ENCODE measurements at regions not wholly inside any gene's neighbourhood (a gene's known extent, or its start where the extent isn't known, plus 50 kb on each side); places are given as distances from the start of the nearest gene placed in this dataset.

- intact Hi-C loops (cut with micrococcal nuclease), result no loop called here
- POLR2A ChIA-PET, result no interaction called here
- H3K27me3 Mint-ChIP-seq (ENCODE audit: insufficient read depth, unreplicated experiment), result no peaks in the 10 kb centered on the region
- no peaks in the 10 kb centered on the region for H3K36me3 Mint-ChIP-seq (ENCODE audit: insufficient read depth, unreplicated experiment)
- no TSS peak for BruUV-seq (replicated peaks)
- H3K27ac Mint-ChIP-seq (ENCODE audit: low read depth, unreplicated experiment), result no peak overlapping the region
- CTCF ChIA-PET, result interaction anchor here (0.5 to 0.6 kb wide), 2 partner anchors 74 to 103 kb away, joined by 3 read pairs; no protein-coding TSS in a partner anchor
- no peaks in the 10 kb centered on the region for H3K9me3 Mint-ChIP-seq (ENCODE audit: unreplicated experiment)
- no peak for DNase-seq (ENCODE audit: unreplicated experiment)
- no peaks in the 10 kb centered on the region for H3K4me1 Mint-ChIP-seq (ENCODE audit: insufficient read depth, unreplicated experiment)
- H3K4me3 Mint-ChIP-seq (ENCODE audit: unreplicated experiment), result no peak overlapping the region
- TF ChIP-seq CTCF (IDR thresholded peaks at IDR 0.05; ENCODE audit: unreplicated experiment), result no peak
Measured at GRCh38 chr12:77504466-77504865, 326.2 kb upstream of the NAV3 start.

- no peaks in the 10 kb centered on the region for H3K27me3 Mint-ChIP-seq (ENCODE audit: insufficient read depth, unreplicated experiment)
- no peak overlapping the region for H3K4me3 Mint-ChIP-seq (ENCODE audit: unreplicated experiment)
- no peak overlapping the region for H3K27ac Mint-ChIP-seq (ENCODE audit: low read depth, unreplicated experiment)
- BruUV-seq (replicated peaks), result no TSS peak
- intact Hi-C loops (cut with micrococcal nuclease), result no loop called here
- H3K36me3 Mint-ChIP-seq (ENCODE audit: insufficient read depth, unreplicated experiment), result no peaks in the 10 kb centered on the region
- H3K9me3 Mint-ChIP-seq (ENCODE audit: unreplicated experiment), result no peaks in the 10 kb centered on the region
- no peak for DNase-seq (ENCODE audit: unreplicated experiment)
- no peaks in the 10 kb centered on the region for H3K4me1 Mint-ChIP-seq (ENCODE audit: insufficient read depth, unreplicated experiment)
- no peak for TF ChIP-seq CTCF (IDR thresholded peaks at IDR 0.05; ENCODE audit: unreplicated experiment)
- ChIA-PET POLR2A (no interaction called here), CTCF (no interaction called here)
Measured at GRCh38 chr12:77500089-77500488, 330.6 kb upstream of the NAV3 start.

- intact Hi-C loops (cut with micrococcal nuclease), result no loop called here
Measured at GRCh38 chr12:77497647-77498046, 333.0 kb upstream of the NAV3 start.

GRCh38 chr12:77496714-77497113, 334.0 kb upstream of the NAV3 start:
- TF ChIP-seq CTCF (IDR thresholded peaks at IDR 0.05; ENCODE audit: unreplicated experiment), result no peak
- Mint-ChIP-seq H3K9me3 (ENCODE audit: unreplicated experiment) (no peaks in the 10 kb centered on the region), H3K27ac (ENCODE audit: low read depth, unreplicated experiment) (no peak overlapping the region), H3K4me3 (ENCODE audit: unreplicated experiment) (no peak overlapping the region), H3K4me1 (ENCODE audit: insufficient read depth, unreplicated experiment) (no peaks in the 10 kb centered on the region), H3K36me3 (ENCODE audit: insufficient read depth, unreplicated experiment) (no peaks in the 10 kb centered on the region), H3K27me3 (ENCODE audit: insufficient read depth, unreplicated experiment) (no peaks in the 10 kb centered on the region)
- BruUV-seq (replicated peaks), result no TSS peak
- intact Hi-C loops (cut with micrococcal nuclease), result no loop called here
- CTCF ChIA-PET, result no interaction called here
- POLR2A ChIA-PET, result no interaction called here
- DNase-seq (ENCODE audit: unreplicated experiment), result no peak

More at GRCh38 chr12:77497647-77498046, 333.0 kb upstream of the NAV3 start:
- no TSS peak for BruUV-seq (replicated peaks)
- Mint-ChIP-seq H3K4me1 (ENCODE audit: insufficient read depth, unreplicated experiment) (no peaks in the 10 kb centered on the region), H3K36me3 (ENCODE audit: insufficient read depth, unreplicated experiment) (no peaks in the 10 kb centered on the region), H3K4me3 (ENCODE audit: unreplicated experiment) (no peak overlapping the region), H3K9me3 (ENCODE audit: unreplicated experiment) (no peaks in the 10 kb centered on the region), H3K27ac (ENCODE audit: low read depth, unreplicated experiment) (no peak overlapping the region), H3K27me3 (ENCODE audit: insufficient read depth, unreplicated experiment) (no peaks in the 10 kb centered on the region)
- no peak for DNase-seq (ENCODE audit: unreplicated experiment)
- CTCF ChIA-PET, result no interaction called here
- POLR2A ChIA-PET, result no interaction called here
- TF ChIP-seq CTCF (IDR thresholded peaks at IDR 0.05; ENCODE audit: unreplicated experiment), result no peak
